Astrocyte of the hippocampus (primary cell): ENCODE measurements at regions not wholly inside any gene's neighbourhood (a gene's known extent, or its start where the extent isn't known, plus 50 kb on each side); places are given as distances from the start of the nearest gene placed in this dataset.
"Not testable (repeated sequence)": the region's sequence is repeated elsewhere in the genome, so short reads cannot be mapped to it uniquely, and the experiment has no call there.

Source experiments
- DNase-seq: peaks from one replicate; pipeline ENCODE4 v3.0.0; 2011; ENCODE audit warnings: low read depth, low spot score

DNA sequence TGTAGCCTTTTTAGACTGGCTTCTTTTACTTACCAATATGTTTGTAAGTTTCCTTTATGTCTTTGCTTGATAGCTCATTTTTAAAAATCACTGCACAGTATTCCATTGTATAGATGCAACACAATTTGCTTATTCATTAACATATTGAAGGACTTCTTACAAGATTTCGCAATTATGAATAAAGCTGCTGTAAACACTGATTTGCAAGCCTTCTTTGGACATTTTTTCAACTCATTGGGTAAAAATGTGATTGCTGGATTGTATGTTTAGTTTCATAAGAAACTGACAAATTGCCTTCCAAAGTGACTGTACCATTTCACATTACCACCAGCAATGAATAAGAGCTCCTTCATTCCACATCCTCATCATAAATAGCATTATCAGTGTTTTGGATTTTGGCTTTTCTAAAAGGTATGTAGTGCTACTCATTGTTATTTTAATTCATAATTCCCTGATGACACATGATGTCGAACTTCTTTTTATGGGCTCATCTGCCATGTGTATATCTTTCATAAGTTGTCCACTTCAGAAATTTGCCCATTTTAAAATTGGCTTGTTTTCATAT, 80.7 kb downstream of the TFAP2B start:
- no peak for DNase-seq

DNA sequence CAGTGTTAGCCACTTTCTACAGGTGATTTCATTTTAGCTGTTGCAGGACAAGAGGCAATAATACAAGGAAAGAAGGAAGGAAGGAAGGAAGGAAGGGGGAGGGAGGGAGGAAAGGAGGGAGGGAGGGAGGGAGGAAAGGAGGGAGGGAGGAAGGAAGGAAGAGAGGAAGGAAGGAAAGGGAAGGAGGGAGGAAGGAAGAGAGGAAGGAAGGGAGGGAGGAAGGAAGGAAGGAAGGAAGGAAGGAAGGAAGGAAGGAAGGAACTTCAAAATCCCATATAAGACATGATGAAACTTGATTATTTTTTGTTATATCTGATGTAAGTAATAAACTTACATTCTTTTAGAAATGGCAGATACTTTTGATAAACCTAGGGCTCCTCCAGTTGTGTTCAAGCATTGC, 83.6 kb downstream of the TFAP2B start:
- no peak for DNase-seq

DNA sequence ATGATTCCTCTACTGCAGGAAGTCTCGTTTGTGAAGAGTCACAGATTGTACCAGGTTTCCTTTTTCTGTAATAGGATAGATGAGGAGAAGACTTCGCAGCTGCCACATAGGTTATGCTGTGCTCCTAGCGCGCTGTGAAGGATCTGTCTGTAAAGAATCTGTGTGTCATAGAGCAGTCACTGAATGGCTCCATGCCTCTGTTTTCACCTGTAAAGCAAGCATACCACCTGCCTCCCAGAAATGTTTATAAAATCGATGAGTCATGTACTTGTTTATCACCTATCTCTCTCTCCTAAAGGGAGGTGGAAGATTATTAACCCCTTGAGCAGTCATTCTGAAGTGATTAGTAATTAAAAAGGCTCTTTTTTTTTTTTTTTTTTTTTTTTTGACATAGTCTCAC, 86.6 kb downstream of the TFAP2B start:
- no peak for DNase-seq

DNA sequence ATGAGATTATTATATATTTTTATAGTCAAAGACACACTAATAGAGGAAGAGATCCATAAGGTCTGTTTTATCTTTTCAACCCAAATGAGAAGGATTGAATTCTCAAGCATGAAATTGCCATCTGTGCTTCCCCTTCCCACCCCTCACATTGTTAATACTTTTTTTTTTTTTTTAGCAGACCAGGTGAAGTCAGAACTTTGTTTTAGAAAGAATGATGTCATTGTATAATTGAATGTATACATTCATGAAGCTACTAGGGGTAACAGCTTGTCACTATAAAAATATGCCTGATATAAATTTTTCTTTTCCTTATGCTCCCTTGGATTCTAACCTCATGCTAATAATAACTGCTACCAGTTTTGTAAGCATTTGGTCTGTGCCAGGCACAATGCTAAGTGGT, 88.9 kb downstream of the TFAP2B start:
- DNase-seq: no peak

DNA sequence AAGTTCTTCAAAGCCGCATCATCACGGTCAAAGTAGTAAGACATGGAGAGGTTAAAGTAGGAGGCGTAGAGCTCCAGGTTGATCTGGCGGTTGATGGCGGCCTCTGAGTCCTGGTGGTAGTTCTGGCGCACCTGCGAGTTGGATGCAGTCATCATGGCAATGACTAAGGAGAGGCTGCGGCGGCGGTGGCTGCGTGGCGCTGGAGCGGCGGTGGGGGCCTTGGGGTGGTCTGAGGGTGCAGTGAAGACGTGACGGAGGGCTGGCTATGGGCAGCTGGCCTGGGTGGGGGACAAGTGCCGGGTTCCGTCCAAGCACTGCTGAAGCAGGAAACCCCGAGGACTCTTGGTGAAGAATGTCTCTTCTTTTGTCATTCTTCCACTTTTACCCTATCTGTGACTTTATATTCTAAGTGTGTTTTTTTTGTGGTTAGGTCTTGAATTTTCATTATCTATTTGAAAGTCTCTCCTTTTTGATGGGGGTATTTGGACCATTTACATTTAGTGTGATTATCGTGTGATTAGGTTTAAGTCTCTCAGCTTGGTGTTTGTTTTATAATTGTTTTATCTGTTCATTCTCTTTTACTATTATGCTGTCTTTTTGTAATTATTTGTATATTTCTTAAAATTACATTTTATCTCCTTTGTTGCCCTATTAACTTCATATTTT, 94.6 kb downstream of the TFAP2B start:
- no peak for DNase-seq

DNA sequence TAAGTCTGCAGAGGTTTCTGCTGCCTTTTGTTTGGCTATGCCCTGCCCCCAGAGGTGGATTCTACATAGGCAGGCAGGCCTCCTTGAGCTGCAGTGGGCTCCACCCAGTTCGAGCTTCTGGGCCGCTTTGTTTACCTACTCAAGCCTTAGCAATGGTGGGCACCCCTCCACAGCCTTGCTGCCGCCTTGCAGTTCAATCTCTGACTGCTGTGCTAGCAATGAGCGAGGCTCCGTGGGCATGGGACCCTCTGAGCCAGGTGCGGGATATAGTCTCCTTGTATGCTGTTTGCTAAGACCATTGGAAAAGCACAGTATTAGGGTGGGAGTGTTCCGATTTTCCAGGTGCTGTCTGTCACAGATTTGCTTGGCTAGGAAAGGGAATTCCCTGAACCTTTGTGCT, 102.7 kb downstream of the TFAP2B start:
- not testable (repeated sequence) for DNase-seq

DNA sequence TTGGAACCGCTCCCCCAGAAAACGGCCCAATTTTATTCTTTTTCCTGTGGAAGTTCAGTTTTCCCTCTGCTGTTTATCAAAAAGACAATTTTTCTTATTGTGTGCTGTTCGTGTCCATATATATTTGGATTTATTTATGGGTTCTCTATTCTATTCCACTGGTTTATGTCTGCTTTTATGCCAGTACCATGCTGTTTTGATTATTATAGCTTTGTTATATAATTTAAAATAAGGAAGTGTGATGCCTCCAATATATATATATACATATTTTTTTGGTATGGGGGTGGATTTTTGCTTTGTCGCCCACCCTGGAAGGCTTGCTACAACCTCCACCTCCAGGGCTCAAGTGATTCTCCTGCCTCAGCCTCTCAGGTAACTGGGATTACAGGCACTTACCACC, 103.3 kb downstream of the TFAP2B start:
- no peak for DNase-seq

DNA sequence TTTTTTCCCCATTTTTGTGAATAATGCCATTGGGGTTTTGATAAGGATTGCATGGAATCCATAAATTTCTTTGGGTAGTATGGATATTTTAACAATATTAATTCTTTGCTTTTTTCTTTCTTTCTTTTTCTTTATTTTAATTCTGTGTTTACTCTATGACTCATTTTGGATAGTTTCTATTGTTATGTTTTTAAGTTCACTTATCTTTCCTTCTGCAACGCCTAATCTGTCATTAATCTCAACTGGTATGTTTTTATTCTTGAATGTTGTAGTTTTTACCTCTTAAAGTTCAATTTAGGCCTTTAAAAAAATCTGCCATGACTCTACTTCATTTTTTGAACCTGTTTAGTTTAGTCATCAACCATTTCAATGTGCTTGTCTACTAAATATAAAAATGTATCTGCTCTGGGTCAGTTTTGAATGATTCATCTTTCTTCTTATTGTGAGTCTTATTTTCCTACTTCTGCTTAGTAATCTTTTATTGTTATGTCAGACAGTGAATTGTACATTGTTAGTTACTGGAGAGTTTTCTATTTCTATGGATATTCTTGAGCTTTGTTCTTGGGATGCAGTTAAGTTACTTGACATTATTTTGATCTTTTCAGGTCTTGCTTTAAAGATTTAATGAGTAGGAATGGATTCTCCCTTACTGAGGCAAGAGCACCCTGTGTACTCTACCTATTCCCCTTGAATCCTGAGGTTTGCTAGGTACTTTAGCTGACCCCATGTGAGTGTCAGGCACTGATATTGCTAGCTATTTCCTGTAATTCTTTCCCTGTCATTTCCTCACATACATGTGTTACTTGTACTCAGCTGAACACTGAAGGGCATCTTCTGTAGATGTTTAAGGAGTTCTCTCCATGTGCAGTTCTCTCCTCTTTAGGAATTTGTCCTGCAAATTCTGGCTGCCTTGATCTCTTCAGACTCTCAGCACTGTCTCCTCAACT, 104.2 kb downstream of the TFAP2B start:
- no peak for DNase-seq

DNA sequence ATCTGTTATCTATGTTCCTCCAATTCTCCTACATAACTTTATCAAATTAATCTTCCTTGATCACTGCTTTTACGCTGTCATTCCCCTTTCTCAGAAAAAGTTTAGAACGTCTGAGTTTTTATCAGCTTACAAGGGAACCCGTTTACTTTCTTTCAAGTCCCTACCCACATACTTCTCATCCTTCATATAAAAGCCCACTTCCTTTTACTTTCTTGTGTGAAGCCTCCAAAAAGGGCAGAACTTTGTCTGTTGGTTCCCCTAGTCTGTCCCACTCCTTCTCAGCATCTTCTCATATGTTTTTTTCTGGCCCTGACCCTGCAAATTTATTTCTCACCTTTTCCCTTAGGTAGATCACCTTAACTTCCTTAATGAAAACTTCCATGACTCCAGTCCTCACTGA, 106.1 kb downstream of the TFAP2B start:
- DNase-seq: no peak

DNA sequence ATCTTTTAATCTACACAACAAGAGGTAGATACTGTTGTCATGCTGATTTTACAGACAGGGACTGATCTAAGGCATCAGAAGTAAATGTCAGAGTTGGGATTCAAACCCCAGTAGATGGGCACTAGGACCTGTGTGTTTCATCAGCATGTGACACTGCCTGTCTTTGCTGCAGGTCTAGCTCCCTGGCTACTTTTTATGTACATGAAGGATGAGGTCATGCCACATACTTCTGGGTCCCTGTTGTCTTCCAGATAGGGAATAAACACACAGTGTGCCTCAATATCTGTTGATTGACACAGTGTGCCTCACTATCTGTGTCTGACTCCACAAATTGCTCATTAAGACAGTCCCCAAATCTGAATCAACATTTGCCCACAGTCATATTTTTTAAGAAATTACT, 106.9 kb downstream of the TFAP2B start:
- DNase-seq: no peak

DNA sequence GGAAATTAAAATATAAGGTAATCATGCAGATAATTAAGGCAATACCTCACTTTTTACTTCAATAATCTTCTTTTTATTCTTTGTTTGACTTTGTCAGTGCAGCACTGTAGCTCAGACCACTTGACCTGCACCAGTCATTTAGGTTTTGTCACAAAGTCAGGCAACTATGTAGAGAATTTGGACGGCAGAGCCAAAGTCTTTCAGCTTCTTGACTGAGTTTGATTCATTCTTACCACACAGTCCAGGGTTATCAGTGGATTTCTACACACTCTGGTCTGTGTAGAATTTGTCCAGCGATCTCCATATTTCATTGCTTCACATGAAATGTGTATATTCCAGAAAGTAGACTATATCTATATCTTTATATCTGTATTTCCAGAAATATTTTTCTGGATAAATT, 107.3 kb downstream of the TFAP2B start:
- peak; percentile 8 for DNase-seq

DNA sequence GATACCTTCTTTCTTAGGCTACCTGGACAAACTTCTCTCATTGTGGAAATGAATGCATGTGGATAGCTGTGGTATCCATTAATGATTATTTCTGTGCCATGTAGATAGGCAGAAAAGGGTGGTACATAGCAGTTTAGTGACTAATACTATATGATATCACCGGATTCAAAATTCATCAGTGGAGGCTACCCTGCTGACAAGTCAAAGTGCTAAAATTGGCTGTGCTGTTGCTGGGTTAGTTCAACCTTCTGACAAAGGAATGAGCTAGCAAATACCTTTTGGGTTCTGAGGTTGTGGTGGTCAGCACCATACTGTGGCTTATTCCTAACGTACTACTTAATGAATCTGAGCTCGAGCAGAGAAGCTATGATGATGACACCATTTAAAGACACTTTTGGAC, 109.1 kb downstream of the TFAP2B start:
- DNase-seq: peak; percentile 29

DNA sequence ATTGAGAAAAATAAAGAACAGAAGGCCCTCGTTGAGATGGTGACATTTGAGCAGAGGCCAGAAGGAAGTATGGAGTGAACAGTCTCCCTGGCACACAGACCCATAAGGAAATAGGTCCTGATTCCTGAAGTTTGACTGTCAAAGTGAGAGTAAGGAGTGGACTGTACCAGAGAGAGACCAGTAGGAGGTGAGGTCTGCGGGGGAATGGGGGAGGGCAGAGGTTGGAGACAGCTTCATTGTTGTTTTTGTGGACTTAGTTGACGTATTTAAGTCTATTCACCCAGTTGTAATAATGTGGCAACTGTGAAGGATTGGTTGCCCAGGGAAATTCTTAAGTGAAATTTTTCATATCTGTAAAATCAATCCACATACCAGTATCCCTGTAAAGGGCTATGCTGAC, 110.7 kb downstream of the TFAP2B start:
- no peak for DNase-seq

DNA sequence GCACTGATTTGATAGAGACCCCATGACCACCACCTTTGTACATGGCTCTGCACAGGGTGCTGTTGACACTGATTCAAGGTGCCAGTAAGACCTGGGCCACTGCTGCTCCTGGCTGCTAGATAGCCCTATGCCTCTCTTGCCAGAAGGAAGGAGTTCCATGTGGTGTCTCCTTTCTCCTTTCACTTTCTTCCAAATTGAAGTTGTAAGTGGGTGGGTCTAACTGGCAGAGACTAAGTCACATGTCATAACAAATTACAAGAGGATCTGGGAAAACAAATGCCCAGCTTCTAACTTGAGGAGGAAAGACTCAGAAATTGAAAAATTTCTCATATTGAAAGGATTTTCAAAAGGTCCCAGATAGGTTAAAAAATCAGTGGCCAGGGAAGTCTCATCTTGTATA, 116.8 kb downstream of the TFAP2B start:
- DNase-seq: no peak

DNA sequence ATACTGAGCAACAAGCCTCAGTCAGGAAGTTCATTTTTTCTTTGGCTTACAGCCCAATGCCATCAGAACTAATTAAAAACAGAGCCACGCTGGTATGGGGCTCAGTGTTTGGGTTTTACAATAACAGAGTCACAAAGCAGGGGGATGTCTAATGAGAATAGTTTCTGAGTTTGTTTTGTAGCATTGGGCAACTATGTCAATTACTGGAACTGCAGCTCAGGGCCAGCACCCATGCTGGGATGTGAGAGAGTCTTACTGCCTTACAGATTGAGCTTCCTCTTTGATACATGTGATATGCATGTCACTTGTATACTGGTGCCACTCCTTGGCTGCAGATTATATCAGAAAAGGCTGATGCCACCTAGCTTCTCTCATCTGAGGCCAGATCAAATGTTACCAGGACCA, 117.6 kb downstream of the TFAP2B start:
- no peak for DNase-seq

DNA sequence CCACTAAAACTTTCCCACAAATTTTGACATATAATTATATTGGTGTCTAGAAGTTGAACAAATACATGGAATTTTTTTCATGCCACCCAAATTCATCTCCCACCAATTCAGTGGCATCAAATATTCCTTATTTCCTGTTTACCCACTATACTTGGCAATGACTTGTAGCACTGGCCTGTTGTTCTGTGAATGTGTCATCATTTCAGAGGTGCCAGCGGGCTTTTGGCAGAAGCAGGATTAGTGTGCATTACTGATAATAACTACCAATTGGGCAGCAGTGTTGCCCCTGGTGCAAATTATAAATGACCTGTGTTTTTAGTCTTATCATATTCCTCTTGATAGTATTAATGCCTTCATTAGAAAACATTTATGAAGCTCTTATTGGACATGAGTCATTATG, 121.3 kb downstream of the TFAP2B start:
- DNase-seq: no peak

DNA sequence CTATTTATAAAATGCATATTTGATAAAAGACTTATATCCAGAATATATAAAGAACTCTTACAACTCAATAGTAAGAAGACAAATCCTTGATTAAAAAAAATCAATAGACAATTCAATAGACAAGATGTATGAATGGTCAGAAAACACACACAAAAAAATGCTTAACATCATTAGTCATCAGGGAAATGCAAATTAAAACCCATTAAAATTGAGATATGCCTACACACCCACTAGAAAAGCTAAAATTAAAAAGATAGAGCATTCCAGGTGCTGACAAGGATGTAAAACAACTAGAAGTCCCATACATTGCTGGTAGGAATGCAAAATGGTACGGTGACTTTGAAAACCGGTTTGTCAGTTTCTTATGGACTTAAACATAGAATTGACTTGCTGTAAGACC, 127.1 kb downstream of the TFAP2B start:
- no peak for DNase-seq

DNA sequence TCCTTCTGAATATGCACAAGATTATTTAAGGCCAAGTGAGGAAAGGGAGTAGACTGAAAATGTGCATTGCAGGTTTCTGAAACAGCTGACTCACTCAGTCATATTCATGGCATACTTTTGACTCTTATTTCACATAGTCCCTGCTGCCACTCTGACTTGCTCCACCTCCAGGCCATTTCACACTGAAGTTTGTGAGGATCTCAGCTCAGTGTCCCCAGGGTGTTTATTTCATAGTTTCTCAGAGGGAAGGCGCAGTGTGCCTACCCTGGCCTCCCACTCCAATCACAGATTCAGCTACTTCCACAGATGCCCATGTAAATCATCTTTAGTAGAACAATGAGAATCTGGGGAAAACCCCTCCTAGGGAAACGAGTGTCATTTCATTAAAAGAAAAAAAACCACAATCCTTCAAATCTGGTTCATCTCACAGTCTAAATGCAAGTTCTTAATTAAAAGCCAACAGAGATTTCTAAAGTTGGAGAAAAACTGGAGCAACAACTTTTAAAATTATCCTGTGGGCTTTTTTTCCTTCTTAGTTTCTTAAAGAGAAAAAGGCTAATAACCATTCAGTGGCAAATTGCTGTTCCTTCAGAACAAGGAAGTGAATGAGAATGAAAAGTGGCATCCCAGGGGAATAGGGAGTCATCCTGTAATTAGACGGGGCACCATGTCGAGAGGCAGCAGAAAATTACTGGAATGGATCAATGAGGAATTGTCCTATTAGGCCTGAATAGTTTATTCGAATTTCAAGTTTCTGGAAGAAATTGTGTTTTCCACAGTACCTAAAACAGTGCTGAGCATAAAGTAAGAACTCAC, 133.6 kb downstream of the TFAP2B start:
- DNase-seq: no peak

DNA sequence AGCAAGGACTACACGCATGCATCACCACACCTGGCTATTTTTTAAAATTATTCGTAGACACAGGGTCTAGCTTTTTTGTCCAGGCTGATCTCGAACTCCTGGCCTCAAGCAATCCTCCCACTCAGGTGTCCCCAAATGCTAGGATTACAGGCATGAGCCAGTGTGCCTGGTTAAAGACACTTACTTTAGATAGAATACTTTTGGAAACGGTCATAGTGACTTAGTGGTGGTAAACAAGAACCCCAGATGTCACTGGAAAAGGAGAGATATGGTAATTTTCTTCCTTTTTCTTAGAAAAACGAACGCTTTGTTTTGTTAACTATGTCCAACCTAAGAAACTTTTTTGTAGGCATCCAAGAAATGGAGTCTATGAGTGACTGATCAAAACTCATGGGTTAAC, 137.3 kb downstream of the TFAP2B start:
- DNase-seq: no peak

DNA sequence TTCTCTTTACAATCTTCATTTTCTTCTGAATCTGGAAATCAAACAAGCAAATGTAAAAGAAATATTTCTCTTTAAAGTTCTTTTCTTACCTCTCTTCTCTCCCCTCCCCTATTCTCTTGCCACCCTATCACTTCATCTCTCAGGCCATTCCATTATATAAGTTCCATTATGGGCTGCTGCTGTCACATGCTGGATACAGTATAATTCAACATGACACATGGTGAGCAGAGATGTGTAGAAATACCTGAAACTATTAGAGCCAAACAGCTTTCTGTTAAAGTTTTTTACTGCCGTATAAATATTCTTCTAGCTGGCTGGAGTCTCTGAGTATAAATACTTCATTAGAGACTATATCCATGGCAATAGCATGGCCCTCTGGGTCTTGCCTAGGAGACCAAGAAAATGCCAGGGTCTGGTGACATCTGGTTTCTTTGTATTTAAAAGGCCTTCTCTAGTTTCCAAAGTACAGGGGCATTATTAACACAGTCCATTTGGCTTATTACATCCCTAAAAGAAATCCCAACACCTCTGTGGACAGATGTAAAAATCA, 139.6 kb downstream of the TFAP2B start:
- DNase-seq: no peak

DNA sequence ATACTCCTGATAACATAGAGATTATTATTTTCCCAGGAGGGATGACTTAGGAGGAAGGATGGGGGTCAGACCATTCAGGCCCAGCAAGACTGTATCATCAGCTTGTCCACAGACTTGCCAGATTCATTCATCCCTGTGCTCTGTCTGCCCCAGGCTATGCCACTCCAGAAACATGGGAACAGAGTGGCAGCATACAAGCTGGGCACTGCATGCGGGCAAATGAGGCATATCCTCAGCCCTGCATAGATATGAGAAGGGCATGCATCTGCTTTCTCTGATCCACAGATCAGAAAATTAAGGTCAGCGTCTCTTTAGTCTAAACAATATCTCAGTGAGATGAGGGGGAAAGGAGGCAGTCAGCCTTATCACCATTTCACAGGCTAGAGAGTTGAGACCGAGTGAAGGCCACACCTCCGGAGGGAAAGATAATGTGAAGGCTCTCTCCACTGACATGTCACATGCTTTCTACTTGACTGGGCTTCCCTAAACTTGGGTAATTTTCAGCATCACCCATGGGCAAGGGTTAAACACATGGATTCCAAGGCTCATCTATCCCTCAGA, 140.5 kb downstream of the TFAP2B start:
- DNase-seq: no peak
